Trophoblast cell (in vitro differentiated cells and primary cell): ENCODE measurements at regions not wholly inside any gene's neighbourhood (a gene's known extent, or its start where the extent isn't known, plus 50 kb on each side); places are given as distances from the start of the nearest gene placed in this dataset.

Experiments used
- DNase-seq, 2 donors: peaks; one replicate each; pipeline ENCODE4 v3.0.0-alpha.2; 2016
- H2AFZ ChIP-seq: 2 replicates; pipeline ENCODE4 v1.6.1; 2013; ENCODE audit warnings: low read length, moderate library complexity, mild to moderate bottlenecking; ENCODE audit not compliant: insufficient read depth, poor library complexity
- H2AK5ac ChIP-seq: 2 replicates; pipeline ENCODE4 v1.6.1; 2013; ENCODE audit warnings: mild to moderate bottlenecking, low read length
- H2BK120ac ChIP-seq: 2 replicates; pipeline ENCODE4 v1.6.1; 2013; ENCODE audit warnings: low read length, mild to moderate bottlenecking, moderate library complexity; ENCODE audit not compliant: insufficient read depth, poor library complexity
- H2BK12ac ChIP-seq: 2 replicates; pipeline ENCODE4 v1.6.1; 2013; ENCODE audit warnings: mild to moderate bottlenecking, low read length, moderate library complexity
- H2BK5ac ChIP-seq: 2 replicates; pipeline ENCODE4 v1.6.1; 2013; ENCODE audit warnings: low read length, low read depth, moderate library complexity, mild to moderate bottlenecking; ENCODE audit not compliant: poor library complexity
- H3K14ac ChIP-seq: 2 replicates; pipeline ENCODE4 v1.6.1; 2013; ENCODE audit warnings: mild to moderate bottlenecking, low read length
- H3K18ac ChIP-seq: 2 replicates; pipeline ENCODE4 v1.6.1; 2013; ENCODE audit warnings: mild to moderate bottlenecking, low read length
- H3K23ac ChIP-seq: 2 replicates; pipeline ENCODE4 v1.6.1; 2013; ENCODE audit warnings: low read length
- H3K27ac ChIP-seq: 2 replicates; pipeline ENCODE4 v1.5.1; 2013; ENCODE audit warnings: low read depth, mild to moderate bottlenecking, inconsistent platforms, low read length, moderate library complexity
- H3K27me3 ChIP-seq: 2 replicates; pipeline ENCODE4 v1.6.1; 2013; ENCODE audit warnings: inconsistent platforms, mild to moderate bottlenecking, low read length, moderate library complexity; ENCODE audit not compliant: insufficient read depth
- H3K36me3 ChIP-seq, 2 experiments: 1 replicate in 1 of 2; 2 replicates in 1 of 2; pipeline ENCODE4 v1.6.1; 2013; ENCODE audit warnings: low read length in 2 of 2, mild to moderate bottlenecking in 2 of 2, moderate library complexity in 1 of 2; ENCODE audit not compliant: insufficient read depth in 2 of 2, control insufficient read depth in 1 of 2
- H3K4ac ChIP-seq: 2 replicates; pipeline ENCODE4 v1.6.1; 2013; ENCODE audit warnings: low read depth, mild to moderate bottlenecking, low read length, moderate library complexity
- H3K4me1 ChIP-seq, 2 experiments: 1 replicate in 1 of 2; 2 replicates in 1 of 2; pipeline ENCODE4 v1.6.1; 2013; ENCODE audit warnings: low read length in 2 of 2, mild to moderate bottlenecking in 2 of 2, moderate library complexity in 1 of 2; ENCODE audit not compliant: insufficient read depth in 2 of 2, control insufficient read depth in 1 of 2
- H3K4me2 ChIP-seq: 2 replicates; pipeline ENCODE4 v1.6.1; 2013; ENCODE audit warnings: inconsistent platforms, mild to moderate bottlenecking, low read length, moderate library complexity
- H3K4me3 ChIP-seq: 2 replicates; pipeline ENCODE4 v1.5.1; 2013; ENCODE audit warnings: mild to moderate bottlenecking, low read depth, low read length, inconsistent platforms
- H3K79me1 ChIP-seq: one replicate; pipeline ENCODE4 v1.6.1; 2013; ENCODE audit warnings: low read length
- H3K79me2 ChIP-seq: 2 replicates; pipeline ENCODE4 v1.6.1; 2013; ENCODE audit warnings: low read length, mild to moderate bottlenecking; ENCODE audit not compliant: control insufficient read depth, insufficient read depth, poor library complexity
- H3K9ac ChIP-seq: 2 replicates; pipeline ENCODE4 v1.6.1; 2013; ENCODE audit warnings: mild to moderate bottlenecking, low read length
- H3K9me3 ChIP-seq: 2 replicates; pipeline ENCODE4 v1.6.1; 2013; ENCODE audit warnings: low read depth, mild to moderate bottlenecking, control low read depth, inconsistent platforms, low read length; ENCODE audit not compliant: insufficient read depth
- H4K12ac ChIP-seq: 2 replicates; pipeline ENCODE4 v1.6.1; 2013; ENCODE audit warnings: low read depth, mild to moderate bottlenecking, low read length, moderate library complexity
- H4K8ac ChIP-seq: 2 replicates; pipeline ENCODE4 v1.6.1; 2013; ENCODE audit warnings: low read depth, mild to moderate bottlenecking, low read length, moderate library complexity
- H4K91ac ChIP-seq: one replicate; pipeline ENCODE4 v1.6.1; 2013; ENCODE audit warnings: low read depth, mild to moderate bottlenecking, low read length, moderate library complexity
- WGBS: extraction: QIAGEN DNeasy Blood & Tissue Kit; methylation state at CpG from one replicate; pipeline ENCODE4 v1.1.7; 2013; ENCODE audit warnings: missing lambda C conversion rate; ENCODE audit not compliant: insufficient read length, insufficient coverage; ENCODE audit errors: extremely low coverage; 5-methylcytosine and 5-hydroxymethylcytosine counted together

DNA sequence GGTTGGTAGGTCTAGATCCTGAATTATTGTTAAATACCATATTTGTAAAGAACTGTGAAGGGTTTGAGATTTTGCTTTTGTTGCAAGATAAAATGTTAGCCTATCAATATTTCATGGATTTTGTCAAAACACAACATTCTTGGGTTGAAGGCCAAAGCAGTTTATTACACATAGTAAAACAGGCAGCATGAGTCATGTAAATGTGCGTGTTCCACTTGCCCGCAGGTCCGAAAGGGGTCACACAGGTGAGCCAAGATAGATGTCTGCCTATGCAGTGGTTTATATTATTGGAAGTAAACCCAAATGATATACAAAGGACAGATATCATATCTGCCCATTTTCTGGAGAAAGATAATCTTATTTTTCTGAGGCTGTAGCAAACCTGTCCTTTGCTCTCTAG, 1654.4 kb upstream of the SPRY2 start:
- Histone ChIP-seq H3K79me1 (no peaks in the 10 kb centered on the region), H2BK5ac (no peak overlapping the region), H3K4me1 (no peaks in the 10 kb centered on the region), H4K8ac (no peak overlapping the region), H4K91ac (no peak overlapping the region), H3K9me3 (no peaks in the 10 kb centered on the region), H3K14ac (no peak overlapping the region), H3K18ac (no peak overlapping the region), H3K4ac (no peak overlapping the region), H3K4me3 (no peak overlapping the region), H2AK5ac (no peak overlapping the region), H2BK120ac (no peak overlapping the region), H3K23ac (no peak overlapping the region), H3K9ac (no peak overlapping the region), H2AFZ (no peak overlapping the region), H3K27me3 (no peaks in the 10 kb centered on the region), H3K4me2 (no peak overlapping the region), H3K36me3 (no peaks in the 10 kb centered on the region), H4K12ac (no peak overlapping the region), H2BK12ac (no peak overlapping the region), H3K27ac (no peak overlapping the region), H3K79me2 (no peaks in the 10 kb centered on the region)
- no peak for DNase-seq
- no CpG with 5 or more reads among the region's 3 CpGs for WGBS

DNA sequence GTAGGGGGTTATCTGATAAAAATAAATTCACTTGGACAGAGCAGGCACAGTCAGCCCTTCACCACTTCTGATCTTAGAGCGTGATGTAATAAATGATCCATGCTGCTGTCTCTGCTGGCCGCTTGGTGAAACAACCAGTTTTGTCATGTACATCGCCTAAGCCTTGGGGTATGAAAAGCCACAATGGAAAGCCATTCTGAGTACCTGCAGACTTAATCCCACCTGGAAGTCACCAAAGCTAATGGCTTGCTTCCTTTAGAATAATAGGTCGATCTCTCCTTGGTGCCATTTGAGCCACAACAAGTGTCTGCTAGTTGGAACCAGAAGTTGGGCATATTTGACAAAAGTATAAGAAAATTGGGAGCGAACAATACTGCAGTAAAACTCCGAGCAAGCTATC, 1649.7 kb upstream of the SPRY2 start:
- H3K4me1 ChIP-seq = no peaks in the 10 kb centered on the region
- H3K14ac ChIP-seq = no peak overlapping the region
- no peaks in the 10 kb centered on the region for H3K79me1 ChIP-seq
- H3K23ac ChIP-seq = no peak overlapping the region
- H4K12ac ChIP-seq = no peak overlapping the region
- H3K79me2 ChIP-seq = no peaks in the 10 kb centered on the region
- H3K36me3 ChIP-seq = no peaks in the 10 kb centered on the region
- H3K9me3 ChIP-seq = no peaks in the 10 kb centered on the region
- no peak overlapping the region for H3K4ac ChIP-seq
- no peak overlapping the region for H2AFZ ChIP-seq
- H3K4me2 ChIP-seq = no peak overlapping the region
- H2BK120ac ChIP-seq = no peak overlapping the region
- H3K27me3 ChIP-seq = no peaks in the 10 kb centered on the region
- no peak overlapping the region for H3K9ac ChIP-seq
- no peak overlapping the region for H2BK5ac ChIP-seq
- DNase-seq = no peak
- H4K91ac ChIP-seq = no peak overlapping the region
- H4K8ac ChIP-seq = no peak overlapping the region
- WGBS = no CpG with 5 or more reads among the region's 6 CpGs
- no peak overlapping the region for H2BK12ac ChIP-seq
- no peak overlapping the region for H3K27ac ChIP-seq
- H3K4me3 ChIP-seq = no peak overlapping the region
- H3K18ac ChIP-seq = no peak overlapping the region
- no peak overlapping the region for H2AK5ac ChIP-seq

DNA sequence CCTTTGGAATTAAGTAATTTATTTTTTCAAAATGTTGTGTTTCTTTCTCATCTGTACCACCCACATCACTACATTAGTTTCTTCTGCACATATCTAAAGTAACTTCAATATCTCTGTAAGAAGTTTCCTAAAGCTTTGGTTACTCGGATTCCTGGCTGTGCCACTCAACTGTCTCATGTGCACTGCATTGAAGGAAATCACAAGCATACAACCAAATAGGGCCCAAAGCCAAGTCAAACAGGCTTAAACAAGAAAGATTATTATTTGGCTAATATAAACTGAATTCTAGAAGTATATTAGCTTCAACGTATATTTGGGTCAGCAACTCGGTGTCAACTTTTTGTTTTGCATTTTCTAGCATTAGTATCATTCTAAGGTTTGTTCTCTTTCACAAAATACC, 1647.6 kb upstream of the SPRY2 start:
- Histone ChIP-seq H3K18ac (no peak overlapping the region), H3K9me3 (no peaks in the 10 kb centered on the region), H4K12ac (no peak overlapping the region), H4K91ac (no peak overlapping the region), H3K79me1 (no peaks in the 10 kb centered on the region), H3K79me2 (no peaks in the 10 kb centered on the region), H3K14ac (no peak overlapping the region), H3K4me3 (no peak overlapping the region), H3K27ac (no peak overlapping the region), H2BK5ac (no peak overlapping the region), H3K4me2 (no peak overlapping the region), H3K4me1 (no peaks in the 10 kb centered on the region), H3K23ac (no peak overlapping the region), H3K4ac (no peak overlapping the region), H2AK5ac (no peak overlapping the region), H3K36me3 (no peaks in the 10 kb centered on the region), H2AFZ (no peak overlapping the region), H2BK120ac (no peak overlapping the region), H3K27me3 (no peaks in the 10 kb centered on the region), H2BK12ac (no peak overlapping the region), H3K9ac (no peak overlapping the region), H4K8ac (no peak overlapping the region)
- DNase-seq = no peak
- WGBS = no CpG with 5 or more reads among the region's 3 CpGs

DNA sequence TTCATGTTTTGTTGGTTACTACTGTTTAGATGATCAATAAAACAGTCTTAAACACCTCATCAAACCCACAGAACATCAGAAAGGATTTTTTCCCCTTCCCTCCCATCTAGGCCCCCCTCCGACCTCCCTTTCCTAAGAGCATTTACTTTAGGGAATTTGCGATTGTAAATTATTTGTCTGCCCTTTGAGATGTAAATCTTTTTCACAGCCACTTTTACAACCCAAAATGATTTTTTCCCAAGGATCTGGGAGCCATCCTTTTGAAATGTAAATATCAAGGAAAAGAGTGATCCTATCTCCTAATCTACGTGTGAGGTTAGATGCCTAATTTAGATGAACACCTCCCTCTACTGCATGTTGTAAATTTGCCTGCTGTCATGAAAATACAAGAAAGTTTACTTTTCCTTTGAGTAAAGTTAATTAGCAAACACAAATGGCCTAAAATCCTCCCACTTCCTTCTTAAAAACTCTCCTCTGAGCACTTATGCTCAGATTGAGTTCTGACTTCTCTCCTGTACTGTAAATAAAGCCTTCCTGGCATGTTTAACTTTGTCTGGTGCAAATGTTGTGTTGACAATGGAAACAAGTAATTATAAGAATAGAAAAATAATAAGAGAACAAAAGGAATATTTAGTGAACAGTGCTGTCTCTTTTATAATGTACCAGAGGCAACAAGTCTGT, 1646.9 kb upstream of the SPRY2 start:
- WGBS = no CpG with 5 or more reads among the region's 3 CpGs
- H2BK12ac ChIP-seq = no peak overlapping the region
- no peak overlapping the region for H2AK5ac ChIP-seq
- no peaks in the 10 kb centered on the region for H3K36me3 ChIP-seq
- no peak overlapping the region for H3K14ac ChIP-seq
- no peak overlapping the region for H3K18ac ChIP-seq
- H3K4me3 ChIP-seq = no peak overlapping the region
- no peak overlapping the region for H2BK120ac ChIP-seq
- H4K8ac ChIP-seq = no peak overlapping the region
- H3K27ac ChIP-seq = no peak overlapping the region
- no peak overlapping the region for H2BK5ac ChIP-seq
- no peak overlapping the region for H4K12ac ChIP-seq
- H3K9me3 ChIP-seq = no peaks in the 10 kb centered on the region
- no peak overlapping the region for H4K91ac ChIP-seq
- no peak overlapping the region for H2AFZ ChIP-seq
- no peak for DNase-seq
- H3K4me1 ChIP-seq = no peaks in the 10 kb centered on the region
- H3K79me2 ChIP-seq = no peaks in the 10 kb centered on the region
- no peaks in the 10 kb centered on the region for H3K79me1 ChIP-seq
- no peak overlapping the region for H3K23ac ChIP-seq
- H3K9ac ChIP-seq = no peak overlapping the region
- H3K27me3 ChIP-seq = no peaks in the 10 kb centered on the region
- H3K4ac ChIP-seq = no peak overlapping the region
- H3K4me2 ChIP-seq = no peak overlapping the region
